HTR-8/SVneo (cell line): ENCODE measurements at regions not wholly inside any gene's neighbourhood (a gene's known extent, or its start where the extent isn't known, plus 50 kb on each side); places are given as distances from the start of the nearest gene placed in this dataset.
"Not testable (repeated sequence)": the region's sequence is repeated elsewhere in the genome, so short reads cannot be mapped to it uniquely, and the experiment has no call there.

Experiments
- DNase-seq: peaks from one replicate; pipeline ENCODE4 v3.0.0; 2011; ENCODE audit warnings: low spot score, mixed read lengths; ENCODE audit not compliant: insufficient read length
- FAIRE-seq: peaks from 2 replicates; lab custom pipeline; 2011; peaks lifted over from hg19 to GRCh38; lab: Jason Lieb, UNC

- DNase-seq, result no peak
- FAIRE-seq, result no peak
These were observed 110.4 kb upstream of the ATXN3L start for GRCh38 chrX:13430136-13430827.

DNA sequence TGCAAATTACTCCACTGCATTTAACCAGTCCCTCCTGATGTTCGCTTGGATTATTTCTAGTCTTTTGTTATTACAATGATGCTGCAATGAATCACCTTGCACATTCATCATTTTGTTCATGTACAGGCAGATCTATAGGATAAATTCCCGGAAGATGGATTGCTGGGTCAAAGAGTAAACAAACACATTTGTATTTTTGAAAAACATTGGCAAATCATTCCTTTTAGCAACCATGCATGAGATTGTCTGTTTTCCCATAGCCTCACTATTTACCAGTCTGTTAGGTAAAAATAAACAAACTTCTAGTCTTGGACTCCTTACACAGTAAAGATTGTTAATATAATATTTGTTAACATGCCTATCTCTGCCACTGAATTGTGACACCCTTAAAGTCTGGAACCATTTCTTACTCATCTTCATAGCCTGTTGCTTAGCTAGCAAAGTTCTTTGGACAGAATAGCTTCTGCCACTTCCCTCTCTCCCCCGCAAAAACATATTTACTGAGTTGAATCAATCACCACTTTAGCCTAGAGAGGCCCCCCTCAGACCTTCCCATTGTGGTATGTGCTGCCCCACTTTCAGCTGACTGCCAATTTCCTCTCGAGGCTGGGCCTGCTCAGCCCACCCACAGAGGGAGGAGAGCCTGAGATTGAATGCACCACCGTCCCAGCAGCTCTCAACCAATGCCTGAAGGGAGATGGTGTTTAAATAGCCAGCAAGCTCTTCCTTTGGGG is 108.4 kb upstream of the ATXN3L start:
- no peak for FAIRE-seq
- DNase-seq, result peak; percentile 73

GRCh38 chrX:13427441-13428052 is 107.7 kb upstream of the ATXN3L start:
- DNase-seq (no peak), FAIRE-seq (peak; percentile 55)

DNA sequence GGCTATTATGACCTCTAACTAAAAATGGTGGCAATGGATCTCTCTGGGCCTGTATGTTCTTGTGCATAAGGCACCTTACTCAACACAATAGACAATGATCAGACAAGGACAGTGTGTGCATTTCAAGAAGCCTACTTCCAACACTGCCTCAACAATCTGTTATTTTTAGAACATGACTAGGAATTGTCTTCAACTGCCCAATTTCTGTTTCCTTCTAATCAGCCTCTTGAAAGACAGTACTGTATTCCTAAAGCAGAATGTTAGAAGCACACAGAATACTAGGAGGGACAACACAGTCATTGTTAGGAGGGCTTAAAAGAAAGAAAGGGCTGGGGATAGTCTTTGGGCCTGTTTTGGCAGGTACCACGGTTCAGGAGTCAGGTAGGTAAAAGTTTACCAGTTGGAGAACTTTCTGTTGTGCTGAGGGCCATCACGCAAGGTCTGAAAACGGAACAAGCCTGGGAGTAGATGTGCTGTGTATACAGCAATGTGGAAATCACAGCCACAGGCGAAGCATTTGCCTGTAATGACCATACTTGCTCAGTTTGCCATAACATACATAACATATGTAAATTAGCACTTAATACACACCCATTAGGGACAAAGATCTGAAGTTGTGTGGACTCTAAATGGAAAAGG is 100.8 kb upstream of the ATXN3L start:
- no peak for DNase-seq
- FAIRE-seq, result no peak

DNA sequence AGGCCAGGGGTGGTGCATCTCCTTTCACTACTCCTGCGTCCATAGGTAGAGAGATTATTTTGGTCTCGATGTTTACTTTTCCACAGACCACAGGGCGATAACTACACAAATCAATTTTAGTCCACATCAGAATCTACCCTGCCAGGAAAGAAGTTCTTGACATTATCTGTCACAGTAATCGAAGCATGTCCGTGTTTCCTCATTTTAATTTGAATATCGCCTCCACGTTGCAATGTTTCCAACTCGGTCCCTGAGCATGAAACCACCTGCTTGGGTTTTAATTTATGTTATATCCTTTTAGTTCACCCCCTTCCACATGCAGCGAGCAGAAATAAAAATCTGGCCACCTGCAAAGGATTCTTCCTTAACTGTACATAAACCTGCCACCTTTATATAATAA is 100.1 kb upstream of the ATXN3L start:
- FAIRE-seq (peak; percentile 54), DNase-seq (no peak)

GRCh38 chrX:13419276-13419675 is 99.4 kb upstream of the ATXN3L start:
- DNase-seq (no peak), FAIRE-seq (no peak)

- peak; percentile 72 for DNase-seq
These were observed 98.6 kb upstream of the ATXN3L start for GRCh38 chrX:13418126-13419097.

DNA sequence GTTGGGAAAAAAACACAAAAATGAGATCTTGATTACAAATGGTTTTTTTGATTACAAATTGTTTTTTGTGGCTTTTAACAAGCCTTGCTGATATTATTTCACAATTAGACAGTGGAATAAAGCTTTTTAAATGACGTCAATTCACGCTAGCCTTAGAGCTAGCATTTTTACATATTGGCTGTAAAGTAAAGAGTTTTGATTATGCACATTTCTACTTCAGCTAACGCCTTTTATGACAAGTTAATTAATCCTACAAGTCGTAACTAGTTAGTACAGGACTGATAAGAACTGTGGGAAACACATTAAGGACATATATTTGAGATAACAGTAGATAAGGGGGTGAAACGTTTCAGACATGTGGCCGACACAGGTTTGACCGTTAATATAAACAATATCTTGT is 95.7 kb upstream of the ATXN3L start:
- no peak for FAIRE-seq
- no peak for DNase-seq

More at GRCh38 chrX:13418126-13419097, 98.6 kb upstream of the ATXN3L start:
- peak; percentile 57 for FAIRE-seq

DNA sequence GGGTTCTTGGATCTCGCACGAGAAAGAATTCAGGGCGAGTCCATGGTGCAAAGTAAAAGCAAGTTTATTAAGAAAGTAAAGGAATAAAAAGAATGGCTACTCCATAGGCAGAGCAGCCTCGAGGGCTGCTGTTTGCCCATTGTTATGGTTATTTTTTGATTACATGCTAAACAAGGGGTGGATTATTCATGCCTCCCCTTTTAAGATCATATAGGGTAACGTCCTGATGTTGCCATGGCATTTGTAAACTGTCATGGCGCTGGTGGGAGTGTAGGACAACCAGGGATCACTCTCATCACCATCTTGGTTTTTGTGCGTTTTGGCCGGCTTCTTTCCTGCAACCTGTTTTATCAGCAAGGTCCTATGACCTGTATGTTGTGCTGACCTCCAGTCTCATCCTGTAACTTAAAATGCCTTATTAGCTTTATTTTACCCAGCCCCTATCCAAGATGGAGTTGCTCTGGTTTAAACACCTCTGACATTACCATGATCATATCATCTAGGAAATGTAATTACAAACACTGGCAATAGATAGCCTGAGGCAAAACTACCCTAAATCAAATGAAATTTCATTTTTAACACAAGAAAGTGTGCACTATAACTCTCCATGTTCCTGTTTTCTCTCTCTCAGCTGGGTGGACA is 94.3 kb upstream of the ATXN3L start:
- FAIRE-seq, result no peak
- no peak for DNase-seq

- FAIRE-seq, result no peak
These were observed 92.4 kb upstream of the ATXN3L start for GRCh38 chrX:13412208-13412600.

DNA sequence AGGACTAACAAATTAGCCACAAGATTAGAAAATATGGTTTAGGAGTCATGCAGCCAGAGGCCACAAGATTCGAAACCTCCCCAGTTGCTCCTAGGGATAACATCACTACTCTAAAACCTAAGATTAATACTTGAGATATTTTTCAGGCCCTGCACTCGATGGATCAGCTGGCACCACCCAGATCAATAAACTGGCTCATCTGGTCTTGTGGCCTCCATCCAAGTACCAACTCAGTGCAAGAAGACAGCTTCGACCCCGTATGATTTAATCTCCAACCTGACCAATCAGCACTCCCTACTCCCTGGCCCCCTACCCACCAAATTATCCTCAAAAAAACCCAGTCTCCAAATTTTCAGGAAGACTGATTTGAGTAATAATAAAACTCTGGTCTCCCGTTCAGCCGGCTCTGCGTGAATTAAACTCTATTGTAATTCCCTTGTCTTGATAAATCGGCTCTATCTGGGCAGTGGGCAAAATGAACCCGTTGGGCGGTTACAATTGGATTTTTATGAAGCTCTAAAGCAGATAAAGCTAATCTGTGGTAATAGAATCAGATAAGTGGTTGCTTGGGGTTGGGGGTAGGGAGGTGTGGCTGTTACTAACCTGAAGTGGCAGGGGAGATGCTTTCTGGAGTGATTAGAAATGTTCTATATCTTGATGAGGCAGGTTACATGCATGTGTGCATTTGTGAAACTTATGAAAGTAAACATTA is 91.8 kb upstream of the ATXN3L start:
- DNase-seq (no peak), FAIRE-seq (no peak)

More at GRCh38 chrX:13412208-13412600, 92.4 kb upstream of the ATXN3L start:
- DNase-seq, result no peak

- DNase-seq, FAIRE-seq: not testable (repeated sequence)
These were observed 88.7 kb upstream of the ATXN3L start for GRCh38 chrX:13408599-13408998.

DNA sequence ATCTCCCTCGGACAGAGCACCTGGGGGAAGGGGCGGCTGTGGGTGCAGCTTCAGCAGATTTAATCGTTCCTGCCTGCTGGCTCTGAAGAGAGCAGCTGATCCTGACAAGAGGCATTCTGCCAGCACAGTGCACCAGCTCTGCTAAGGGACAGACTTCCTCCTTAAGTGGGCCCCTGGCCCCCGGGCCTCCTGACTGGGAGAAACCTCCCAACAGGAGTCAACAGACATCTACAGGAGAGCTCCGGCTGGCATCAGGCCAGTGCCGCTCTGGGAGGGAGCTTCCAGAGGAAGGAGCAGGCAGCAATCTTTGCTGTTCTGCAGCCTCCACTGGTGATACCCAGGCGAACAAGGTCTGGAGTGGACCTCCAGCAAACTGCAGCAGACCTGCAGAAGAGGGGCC is 84.9 kb upstream of the ATXN3L start:
- FAIRE-seq, DNase-seq: not testable (repeated sequence)

GRCh38 chrX:13404364-13404763 is 84.5 kb upstream of the ATXN3L start:
- DNase-seq (no peak), FAIRE-seq (no peak)

DNA sequence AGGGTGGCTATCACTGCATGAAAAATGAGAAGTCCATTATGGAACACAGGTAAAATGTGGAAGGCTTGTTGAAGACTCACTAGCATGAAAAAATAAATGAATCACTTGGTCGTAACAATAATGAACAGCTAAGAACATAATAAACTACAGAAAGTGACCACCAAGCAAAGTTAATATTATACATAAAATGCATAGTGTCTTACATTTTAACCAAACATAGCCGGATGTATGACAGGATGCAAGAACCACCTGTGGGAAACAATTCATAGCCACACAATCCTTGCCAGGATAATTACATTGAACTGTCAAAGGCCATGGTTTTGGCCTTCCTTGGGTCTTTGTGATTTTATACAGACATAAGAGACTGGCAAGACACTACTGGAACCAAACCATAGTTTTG is 81.9 kb upstream of the ATXN3L start:
- FAIRE-seq, result no peak
- DNase-seq, result no peak

- DNase-seq (no peak), FAIRE-seq (no peak)
These were observed 79.0 kb upstream of the ATXN3L start for GRCh38 chrX:13398839-13399238.

GRCh38 chrX:13397878-13398818 is 78.3 kb upstream of the ATXN3L start:
- DNase-seq (peak; percentile 86), FAIRE-seq (peak; percentile 95)
